ENCODE measurements at regions not wholly inside any gene's neighbourhood (a gene's known extent, or its start where the extent isn't known, plus 50 kb on each side); places are given as distances from the start of the nearest gene placed in this dataset.

DNA sequence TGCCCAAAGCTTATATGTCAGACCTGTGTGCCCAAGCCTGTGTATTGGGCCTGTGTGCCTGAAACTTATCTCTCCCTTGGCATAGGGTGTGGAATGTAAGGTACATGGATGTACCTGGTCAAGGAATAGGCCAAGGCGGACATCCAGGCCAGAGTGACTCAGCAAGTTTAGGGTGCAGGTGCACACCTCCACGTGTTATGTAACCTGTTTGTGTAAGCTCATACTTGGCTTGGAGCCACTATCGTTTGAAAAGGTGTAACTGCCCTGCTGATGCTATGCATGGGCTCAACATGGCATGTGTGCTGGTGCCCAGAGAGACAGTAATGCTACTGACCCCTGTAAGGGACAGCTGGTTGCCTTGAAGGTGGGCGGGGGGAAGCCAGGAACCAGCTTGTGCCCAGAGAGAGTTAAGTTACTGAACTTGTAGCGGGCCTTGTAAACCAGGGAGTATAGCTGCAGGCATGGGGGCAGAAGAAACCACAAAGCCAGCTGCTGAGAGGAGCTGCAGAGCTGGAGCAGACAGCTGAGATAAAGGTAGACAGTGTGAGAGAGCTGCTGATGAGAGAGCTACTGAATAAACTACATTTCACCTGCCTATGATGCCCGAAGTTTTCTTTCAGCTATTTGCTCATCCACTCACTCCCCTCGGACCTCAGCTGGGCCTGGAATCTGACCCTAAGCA lies 656.4 kb upstream of the ZWINT start:
- TF ChIP-seq CEBPG (CRISPR knock-in tag; IDR thresholded peaks at IDR 0.05), result no peak
- TF ChIP-seq NCOR1 (IDR thresholded peaks at IDR 0.05; ENCODE audit: borderline replicate concordance, low read length), result no peak

Data from HepG2 (cell line).